GM06990 (cell line): ENCODE measurements at regions not wholly inside any gene's neighbourhood (a gene's known extent, or its start where the extent isn't known, plus 50 kb on each side); places are given as distances from the start of the nearest gene placed in this dataset.

ENCODE experiments used
- DNase-seq: peaks from one replicate; pipeline ENCODE4 v3.0.0-alpha.2; 2011; ENCODE audit not compliant: insufficient read length; ENCODE audit errors: extremely low read depth
- H3K27me3 ChIP-seq: replicated peaks from 2 replicates; pipeline ENCODE4 v1.6.0; 2011; ENCODE audit warnings: low read length; ENCODE audit not compliant: control insufficient read depth, insufficient read depth
- H3K36me3 ChIP-seq: 2 replicates; pipeline ENCODE4 v1.5.1; 2011; ENCODE audit warnings: low read length; ENCODE audit not compliant: control insufficient read depth, insufficient read depth
- H3K4me3 ChIP-seq: replicated peaks from 2 replicates; pipeline ENCODE4 v1.5.1; 2011; ENCODE audit warnings: low read depth, mild to moderate bottlenecking, control low read depth, low read length
- CTCF ChIP-seq: IDR thresholded peaks from 2 replicates; pipeline ENCODE4 v1.5.1; 2011; ENCODE audit warnings: low read length, control low read depth, mild to moderate bottlenecking, inconsistent platforms; ENCODE audit not compliant: insufficient read depth, poor library complexity, severe bottlenecking

- Histone ChIP-seq H3K36me3 (no peaks in the 10 kb centered on the region), H3K27me3 (no peaks in the 10 kb centered on the region), H3K4me3 (no peak overlapping the region)
- DNase-seq, result no peak
- no peak for TF ChIP-seq CTCF
Measured at GRCh38 chr2:195270466-195271039, 386.5 kb upstream of the SLC39A10 start.

GRCh38 chr2:195269220-195269619 is 387.8 kb upstream of the SLC39A10 start:
- Histone ChIP-seq H3K27me3 (no peaks in the 10 kb centered on the region), H3K4me3 (no peak overlapping the region), H3K36me3 (no peaks in the 10 kb centered on the region)
- DNase-seq, result no peak
- no peak for TF ChIP-seq CTCF

GRCh38 chr2:195257979-195258378 is 399.0 kb upstream of the SLC39A10 start:
- TF ChIP-seq CTCF, result no peak
- Histone ChIP-seq H3K4me3 (no peak overlapping the region), H3K36me3 (no peaks in the 10 kb centered on the region), H3K27me3 (no peaks in the 10 kb centered on the region)
- no peak for DNase-seq

GRCh38 chr2:195252018-195252417 is 405.0 kb upstream of the SLC39A10 start:
- no peaks in the 10 kb centered on the region for H3K36me3 ChIP-seq
- TF ChIP-seq CTCF, result no peak
- no peak overlapping the region for H3K4me3 ChIP-seq
- DNase-seq, result no peak
- no peaks in the 10 kb centered on the region for H3K27me3 ChIP-seq

GRCh38 chr2:195251214-195251613 is 405.8 kb upstream of the SLC39A10 start:
- Histone ChIP-seq H3K4me3 (no peak overlapping the region), H3K27me3 (no peaks in the 10 kb centered on the region), H3K36me3 (no peaks in the 10 kb centered on the region)
- TF ChIP-seq CTCF, result no peak
- DNase-seq, result no peak

- Histone ChIP-seq H3K4me3 (no peak overlapping the region), H3K27me3 (no peaks in the 10 kb centered on the region), H3K36me3 (no peaks in the 10 kb centered on the region)
- no peak for DNase-seq
- TF ChIP-seq CTCF, result no peak
Measured at GRCh38 chr2:195238826-195239225, 418.2 kb upstream of the SLC39A10 start.
